Fibroblast of villous mesenchyme (primary cell): ENCODE measurements at regions not wholly inside any gene's neighbourhood (a gene's known extent, or its start where the extent isn't known, plus 50 kb on each side); places are given as distances from the start of the nearest gene placed in this dataset.

Experiments
- DNase-seq: peaks from one replicate; pipeline ENCODE4 v3.0.0-alpha.2; 2010; ENCODE audit warnings: low read depth
- H3K4me3 ChIP-seq: 2 replicates; pipeline ENCODE4 v1.5.1; 2011; ENCODE audit warnings: low read depth, mild to moderate bottlenecking, low read length
- CTCF ChIP-seq: IDR thresholded peaks from 2 replicates; pipeline ENCODE4 v1.5.1; 2012; ENCODE audit warnings: low read depth, mild to moderate bottlenecking, low read length; ENCODE audit not compliant: insufficient read depth

- no peak overlapping the region for H3K4me3 ChIP-seq
- TF ChIP-seq CTCF, result no peak
- DNase-seq, result no peak
Observed at GRCh38 chr13:50449465-50449864, 394.0 kb downstream of the DLEU7 start.

- TF ChIP-seq CTCF, result no peak
- DNase-seq, result no peak
Observed at GRCh38 chr13:50450279-50450678, 393.2 kb downstream of the DLEU7 start.

GRCh38 chr13:50451609-50452008, 391.9 kb downstream of the DLEU7 start:
- TF ChIP-seq CTCF, result no peak
- no peak for DNase-seq

More at GRCh38 chr13:50450279-50450678, 393.2 kb downstream of the DLEU7 start:
- no peak overlapping the region for H3K4me3 ChIP-seq

GRCh38 chr13:50452028-50452427, 391.5 kb downstream of the DLEU7 start:
- no peak for DNase-seq
- no peak overlapping the region for H3K4me3 ChIP-seq
- no peak for TF ChIP-seq CTCF

More at GRCh38 chr13:50451609-50452008, 391.9 kb downstream of the DLEU7 start:
- no peak overlapping the region for H3K4me3 ChIP-seq

- no peak for TF ChIP-seq CTCF
- no peak for DNase-seq
- no peak overlapping the region for H3K4me3 ChIP-seq
Observed at GRCh38 chr13:50452756-50453155, 390.7 kb downstream of the DLEU7 start.

- no peak overlapping the region for H3K4me3 ChIP-seq
- TF ChIP-seq CTCF, result no peak
- DNase-seq, result no peak
Observed at GRCh38 chr13:50453188-50453587, 390.3 kb downstream of the DLEU7 start.

GRCh38 chr13:50456111-50456510, 387.4 kb downstream of the DLEU7 start:
- no peak for DNase-seq
- TF ChIP-seq CTCF, result no peak
- H3K4me3 ChIP-seq, result no peak overlapping the region
